A673 (cell line): ENCODE measurements at regions not wholly inside any gene's neighbourhood (a gene's known extent, or its start where the extent isn't known, plus 50 kb on each side); places are given as distances from the start of the nearest gene placed in this dataset.

Source experiments
- BruUV-seq: library from RNA; stranded (reverse); fragments of 400-500 nt; replicated peaks from 2 replicates; lab custom pipeline; 2021; lab: Mats Ljungman, UMichigan
- CTCF ChIA-PET: fragments of 300-600 bp; sonication (Branson Sonifier 250); formaldehyde crosslinking; loops from one replicate; lab custom pipeline; 2022; ENCODE audit warnings: antibody characterized with exemption; lab: Charles Lee
- POLR2A ChIA-PET: fragments of 300-600 bp; sonication (Branson Sonifier 250); formaldehyde crosslinking; loops from one replicate; lab custom pipeline; 2022; ENCODE audit warnings: antibody characterized with exemption; ENCODE audit not compliant: low non-redundant PET; lab: Charles Lee
- DNase-seq: peaks from one replicate; pipeline ENCODE4 v3.0.0-alpha.2; 2015; ENCODE audit warnings: low spot score
- H3K27ac ChIP-seq: fragments of 200-600 bp; sonication (generic); 2 replicates; pipeline ENCODE4 v1.5.1; 2016; ENCODE audit warnings: mixed run types, low read depth, mild to moderate bottlenecking, mixed read lengths, antibody characterized with exemption, low read length; ENCODE audit not compliant: poor library complexity, severe bottlenecking
- H3K27me3 ChIP-seq: fragments of 200-600 bp; sonication (generic); replicated peaks from 2 replicates; pipeline ENCODE4 v1.6.1; 2017; ENCODE audit warnings: mixed run types, low read depth, mild to moderate bottlenecking, mixed read lengths, antibody characterized with exemption, low read length; ENCODE audit not compliant: insufficient read depth, poor library complexity
- H3K36me3 ChIP-seq: fragments of 200-600 bp; sonication (generic); 2 replicates; pipeline ENCODE4 v1.6.1; 2016; ENCODE audit warnings: mixed run types, mild to moderate bottlenecking, mixed read lengths, antibody characterized with exemption, low read length; ENCODE audit not compliant: insufficient read depth, poor library complexity, severe bottlenecking
- H3K4me1 ChIP-seq: fragments of 200-600 bp; sonication (generic); 2 replicates; pipeline ENCODE4 v1.6.1; 2017; ENCODE audit warnings: mixed run types, mild to moderate bottlenecking, mixed read lengths, antibody characterized with exemption, low read length; ENCODE audit not compliant: insufficient read depth, poor library complexity, severe bottlenecking
- H3K4me3 ChIP-seq: fragments of 200-600 bp; sonication (generic); 2 replicates; pipeline ENCODE4 v1.5.1; 2016; ENCODE audit warnings: low read depth, mixed run types, mild to moderate bottlenecking, mixed read lengths, low read length; ENCODE audit not compliant: poor library complexity, severe bottlenecking
- H3K9me3 ChIP-seq: fragments of 200-600 bp; sonication (generic); 2 replicates; pipeline ENCODE4 v1.6.1; 2016; ENCODE audit warnings: mixed run types, low read depth, mild to moderate bottlenecking, mixed read lengths, antibody characterized with exemption, low read length; ENCODE audit not compliant: poor library complexity, severe bottlenecking
- CTCF ChIP-seq: fragments of 300-800, 200-600 bp; sonication (generic); conservative IDR thresholded peaks from 2 replicates; pipeline ENCODE4 v1.5.1; 2017; ENCODE audit warnings: low read depth, mild to moderate bottlenecking, antibody characterized with exemption, low read length, moderate library complexity, mixed read lengths
- EZH2 ChIP-seq: fragments of 200-600 bp; sonication (generic); IDR thresholded peaks from 2 replicates; pipeline ENCODE4 v1.6.1; 2017; ENCODE audit warnings: borderline replicate concordance, low read depth, mild to moderate bottlenecking, mixed read lengths, antibody characterized with exemption, low read length; ENCODE audit not compliant: poor library complexity, severe bottlenecking
- intact Hi-C: fragments of 100-400 bp; cut with micrococcal nuclease; formaldehyde crosslinking; loops from one replicate; pipeline ENCODE4 v1.10.0; 2022; ENCODE audit not compliant: unreplicated experiment

- ChIA-PET CTCF (no interaction called here), POLR2A (no interaction called here)
- Histone ChIP-seq H3K27me3 (peaks cover 5% of the 10 kb centered on the region), H3K36me3 (no peaks in the 10 kb centered on the region), H3K4me3 (no peak overlapping the region), H3K4me1 (no peaks in the 10 kb centered on the region), H3K27ac (no peak overlapping the region), H3K9me3 (no peaks in the 10 kb centered on the region)
- intact Hi-C loops = no loop called here
- DNase-seq = no peak
- no TSS peak for BruUV-seq
- TF ChIP-seq EZH2 (no peak), CTCF (no peak)
Observed at GRCh38 chr10:90213346-90213745, 512.0 kb downstream of the KIF20B start.

GRCh38 chr10:90218846-90219245 is 517.5 kb downstream of the KIF20B start:
- POLR2A ChIA-PET = no interaction called here
- no TSS peak for BruUV-seq

GRCh38 chr10:90222372-90222771 is 521.0 kb downstream of the KIF20B start:
- Histone ChIP-seq H3K27me3 (no peaks in the 10 kb centered on the region), H3K4me1 (no peaks in the 10 kb centered on the region), H3K36me3 (no peaks in the 10 kb centered on the region), H3K9me3 (no peaks in the 10 kb centered on the region), H3K4me3 (no peak overlapping the region), H3K27ac (no peak overlapping the region)
- peak; percentile 1 for DNase-seq
- ChIA-PET POLR2A (no interaction called here), CTCF (no interaction called here)
- intact Hi-C loops = no loop called here
- no TSS peak for BruUV-seq
- TF ChIP-seq EZH2 = no peak
- no peak for TF ChIP-seq CTCF

More at GRCh38 chr10:90218846-90219245, 517.5 kb downstream of the KIF20B start:
- no peaks in the 10 kb centered on the region for H3K36me3 ChIP-seq
- CTCF ChIA-PET = interaction anchor here (0.6 kb wide), 1 partner anchor 665 kb away, joined by 3 read pairs; no protein-coding TSS in a partner anchor
- no peaks in the 10 kb centered on the region for H3K9me3 ChIP-seq
- H3K27ac ChIP-seq = no peak overlapping the region
- no peaks in the 10 kb centered on the region for H3K4me1 ChIP-seq
- no peak overlapping the region for H3K4me3 ChIP-seq
- H3K27me3 ChIP-seq = peaks cover 5% of the 10 kb centered on the region
- DNase-seq = no peak
- intact Hi-C loops = no loop called here
- no peak for TF ChIP-seq EZH2
- no peak for TF ChIP-seq CTCF
